ENCODE measurements at regions not wholly inside any gene's neighbourhood (a gene's known extent, or its start where the extent isn't known, plus 50 kb on each side); places are given as distances from the start of the nearest gene placed in this dataset.

DNA sequence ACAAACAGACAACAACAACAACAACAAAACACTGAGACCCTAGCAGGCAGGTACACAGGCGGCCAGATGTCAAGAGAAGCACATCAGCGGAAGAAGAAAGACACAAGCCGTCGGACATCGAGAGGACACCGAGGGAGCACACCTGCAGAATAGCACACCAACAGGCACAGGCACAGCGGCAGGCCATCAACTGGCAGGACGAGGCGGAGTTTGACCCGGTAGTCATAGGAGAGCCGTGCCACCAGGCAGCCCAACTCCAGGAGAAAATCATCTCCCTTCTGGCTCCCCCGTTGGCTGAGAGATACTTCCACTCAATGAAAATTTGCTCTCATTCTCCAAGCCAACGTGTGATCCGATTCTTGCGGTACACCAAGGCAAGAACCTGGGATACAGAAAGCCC is 352.1 kb upstream of the IZUMO3 start:
- TF ChIP-seq CTCF (IDR thresholded peaks at IDR 0.05 in 8 of 11, conservative IDR thresholded peaks at IDR 0.05 in 3 of 11) (no peak), POLR2A (IDR thresholded peaks at IDR 0.05) (no peak), POLR2AphosphoS5 (IDR thresholded peaks at IDR 0.05) (no peak)

All from spleen (tissue), 7 donors.